HepG2 (cell line): ENCODE measurements at regions not wholly inside any gene's neighbourhood (a gene's known extent, or its start where the extent isn't known, plus 50 kb on each side); places are given as distances from the start of the nearest gene placed in this dataset.
A peak's percentile ranks its signal among the peaks of the same experiment; 100 is the strongest.

Experiments used
- ATAC-seq: fragments of 200-7000 bp; cut with Tn5 transposase; 3 replicates; pipeline ENCODE4 v1.9.1; 2020; ENCODE audit warnings: mild to moderate bottlenecking, moderate library complexity
- BruUV-seq: library from RNA; stranded (reverse); fragments of 400-500 nt; replicated peaks from 2 replicates; lab custom pipeline; 2021; lab: Mats Ljungman, UMichigan
- CTCF ChIA-PET: fragments of 300-600 bp; formaldehyde crosslinking; extraction: SDS; loops from one replicate; lab custom pipeline; 2021; ENCODE audit warnings: low total read pairs, inconsistent platforms, low intra/inter-chr PET ratio; lab: Yijun Ruan, JAX
- POLR2A ChIA-PET: fragments of 350-600 bp; sonication (Branson Sonifier 250); formaldehyde crosslinking; loops from one replicate; lab custom pipeline; 2020; ENCODE audit warnings: antibody characterized with exemption, inconsistent platforms; lab: Yijun Ruan, JAX
- DNase-seq: peaks from one replicate; pipeline ENCODE4 v3.0.0-alpha.2; 2015; ENCODE audit warnings: low spot score
- FAIRE-seq: peaks from 3 replicates; lab custom pipeline; 2011; peaks lifted over from hg19 to GRCh38; lab: Jason Lieb, UNC
- H2AFZ ChIP-seq: one replicate; pipeline ENCODE4 v1.6.1; 2011; ENCODE audit warnings: low read length, inconsistent platforms
- H3K27ac ChIP-seq: fragments of 300-600 bp; 3 replicates; pipeline ENCODE4 v1.8.0; 2011; ENCODE audit warnings: mixed run types, mild to moderate bottlenecking, mixed read lengths, low read length, inconsistent platforms; ENCODE audit not compliant: insufficient read depth; ENCODE audit errors: extremely low read length
- H3K27me3 ChIP-seq, 2 experiments: fragments of 200-600 bp in 1 of 2; 2 replicates in 1 of 2; 3 replicates in 1 of 2; pipeline versions ENCODE4 v1.6.0 to v1.8.0; 2011; ENCODE audit warnings: low read length in 2 of 2, mild to moderate bottlenecking in 2 of 2, moderate library complexity in 2 of 2, inconsistent platforms in 1 of 2; ENCODE audit not compliant: insufficient read depth in 2 of 2, control insufficient read depth in 1 of 2
- H3K36me3 ChIP-seq, 2 experiments: fragments of 200-600 bp in 1 of 2; replicated peaks in 1 of 2; 2 replicates in 1 of 2; 3 replicates in 1 of 2; pipeline versions ENCODE4 v1.5.1 to v1.8.0; 2011; ENCODE audit warnings: low read length in 2 of 2, inconsistent platforms in 1 of 2; ENCODE audit not compliant: insufficient read depth in 2 of 2, control insufficient read depth in 1 of 2
- H3K4me1 ChIP-seq: 2 replicates; pipeline ENCODE4 v1.5.1; 2012; ENCODE audit warnings: low read length, inconsistent platforms; ENCODE audit not compliant: insufficient read depth
- H3K4me2 ChIP-seq: 2 replicates; pipeline ENCODE4 v1.6.0; 2011; ENCODE audit warnings: low read depth, low read length, inconsistent platforms
- H3K4me3 ChIP-seq, 3 experiments: fragments of 200-600 bp in 1 of 3; sonication (generic), shearing (Covaris generic) in 1 of 3; replicated peaks in 1 of 3; 2 replicates each; pipeline ENCODE4 v1.5.1; 2011 to 2016; ENCODE audit warnings: low read length in 3 of 3, inconsistent platforms in 2 of 3, low read depth in 2 of 3, mild to moderate bottlenecking in 2 of 3, control low read depth in 1 of 3, mixed read lengths in 1 of 3; ENCODE audit not compliant: insufficient read depth in 1 of 3
- H3K79me2 ChIP-seq: one replicate; pipeline ENCODE4 v1.6.1; 2011; ENCODE audit warnings: low read length, inconsistent platforms; ENCODE audit not compliant: insufficient read depth
- H3K9ac ChIP-seq: 2 replicates; pipeline ENCODE4 v1.6.0; 2011; ENCODE audit warnings: mild to moderate bottlenecking, low read depth, low read length, inconsistent platforms; ENCODE audit not compliant: insufficient read depth
- H3K9me3 ChIP-seq: 2 replicates; pipeline ENCODE4 v1.5.1; 2012; ENCODE audit warnings: mild to moderate bottlenecking, low read length
- H4K20me1 ChIP-seq: 2 replicates; pipeline ENCODE4 v1.6.0; 2011; ENCODE audit warnings: inconsistent platforms, mild to moderate bottlenecking, low read length, moderate library complexity; ENCODE audit not compliant: insufficient read depth
- AKAP8 ChIP-seq: sonication (generic); formaldehyde crosslinking; IDR thresholded peaks from 2 replicates; pipeline ENCODE4 v1.5.1; 2020; ENCODE audit warnings: mild to moderate bottlenecking, missing genetic modification reagents
- BHLHE40 ChIP-seq: IDR thresholded peaks from 2 replicates; pipeline ENCODE4 v1.6.1; 2011; ENCODE audit warnings: low read length, improper control_type of control experiment
- CEBPG ChIP-seq: IDR thresholded peaks from 2 replicates; pipeline ENCODE4 v1.6.1; 2016
- EEA1 ChIP-seq: sonication (generic); formaldehyde crosslinking; IDR thresholded peaks from 2 replicates; pipeline ENCODE4 v1.5.1; 2020; ENCODE audit warnings: mild to moderate bottlenecking, missing genetic modification reagents, borderline replicate concordance
- FOSL2 ChIP-seq: sonication (generic); formaldehyde crosslinking; IDR thresholded peaks from 2 replicates; pipeline ENCODE4 v1.4.0; 2020; ENCODE audit warnings: missing genetic modification reagents
- HCFC1 ChIP-seq: fragments of 150-350 bp; IDR thresholded peaks from 2 replicates; pipeline ENCODE4 v1.6.1; 2014; ENCODE audit warnings: low read depth, low read length
- HDAC6 ChIP-seq: fragments of 200-600 bp; sonication (generic); IDR thresholded peaks from 2 replicates; pipeline ENCODE4 v1.7.0; 2017; ENCODE audit warnings: mild to moderate bottlenecking, antibody characterized with exemption, low read length, low read depth
- HMG20A ChIP-seq: IDR thresholded peaks from 2 replicates; pipeline ENCODE4 v1.6.1; 2016; ENCODE audit warnings: borderline replicate concordance
- HOXD1 ChIP-seq: sonication (generic); formaldehyde crosslinking; IDR thresholded peaks from 2 replicates; pipeline ENCODE4 v1.5.0; 2020; ENCODE audit warnings: missing genetic modification reagents
- JUND ChIP-seq: sonication (generic); formaldehyde crosslinking; IDR thresholded peaks from 2 replicates; pipeline ENCODE4 v1.8.0; 2022; ENCODE audit warnings: mild to moderate bottlenecking, missing genetic modification reagents
- KAT8 ChIP-seq: IDR thresholded peaks from 2 replicates; pipeline ENCODE4 v1.6.1; 2016; ENCODE audit warnings: missing genetic modification reagents, missing compliant biosample characterization
- KDM2A ChIP-seq: sonication (generic); formaldehyde crosslinking; IDR thresholded peaks from 2 replicates; pipeline ENCODE4 v1.4.0; 2020; ENCODE audit warnings: low read depth, missing genetic modification reagents, borderline replicate concordance
- MIER3 ChIP-seq: IDR thresholded peaks from 2 replicates; pipeline ENCODE4 v1.6.1; 2016; ENCODE audit warnings: missing compliant biosample characterization, borderline replicate concordance
- MZF1 ChIP-seq: sonication (generic); formaldehyde crosslinking; IDR thresholded peaks from 2 replicates; pipeline ENCODE4 v1.8.1; 2023; ENCODE audit warnings: mild to moderate bottlenecking, missing genetic modification reagents, borderline replicate concordance
- NBN ChIP-seq: fragments of 450-650 bp; conservative IDR thresholded peaks from 2 replicates; pipeline ENCODE4 v1.6.1; 2017
- NCOA1 ChIP-seq: sonication (generic); formaldehyde crosslinking; IDR thresholded peaks from 2 replicates; pipeline ENCODE4 v1.9.0; 2021; ENCODE audit warnings: missing genetic modification reagents
- RFX1 ChIP-seq: fragments of 450-650 bp; IDR thresholded peaks from 2 replicates; pipeline ENCODE4 v1.6.1; 2017
- RXRA ChIP-seq: sonication (generic); formaldehyde crosslinking; IDR thresholded peaks from 2 replicates; pipeline ENCODE4 v1.5.1; 2020; ENCODE audit warnings: missing genetic modification reagents
- SOX13 ChIP-seq, 3 experiments: fragments of 450-650 bp in 1 of 3; sonication (generic) in 1 of 3; formaldehyde crosslinking in 1 of 3; IDR thresholded peaks in 2 of 3; conservative IDR thresholded peaks in 1 of 3; 2 replicates each; pipeline versions ENCODE4 v1.5.0 to v1.6.1; 2016 to 2020; ENCODE audit warnings: antibody characterized with exemption in 1 of 3, mild to moderate bottlenecking in 1 of 3, missing compliant biosample characterization in 1 of 3, missing genetic modification reagents in 1 of 3, moderate library complexity in 1 of 3
- TBX3 ChIP-seq: fragments of 450-650 bp; IDR thresholded peaks from 2 replicates; pipeline ENCODE4 v1.6.1; 2017; ENCODE audit warnings: antibody characterized with exemption, mild to moderate bottlenecking, inconsistent platforms, borderline replicate concordance
- TEAD3 ChIP-seq: optimal IDR thresholded peaks from 2 replicates; pipeline ENCODE3; 2016; ENCODE audit warnings: borderline replicate concordance
- TGIF2 ChIP-seq: IDR thresholded peaks from 2 replicates; pipeline ENCODE4 v1.6.1; 2016; ENCODE audit warnings: control low read depth, missing compliant biosample characterization
- ZBTB33 ChIP-seq: sonication (generic); formaldehyde crosslinking; IDR thresholded peaks from 2 replicates; pipeline ENCODE4 v1.4.0; 2020; ENCODE audit warnings: missing genetic modification reagents
- ZNF10 ChIP-seq: sonication (generic); formaldehyde crosslinking; IDR thresholded peaks from 2 replicates; pipeline ENCODE4 v1.4.0; 2020; ENCODE audit warnings: mild to moderate bottlenecking, low read depth, missing genetic modification reagents, borderline replicate concordance
- ZNF644 ChIP-seq: IDR thresholded peaks from 2 replicates; pipeline ENCODE4 v1.6.1; 2016; ENCODE audit warnings: low read depth
- ZNF670 ChIP-seq: sonication (generic); formaldehyde crosslinking; IDR thresholded peaks from 2 replicates; pipeline ENCODE4 v1.8.0; 2022; ENCODE audit warnings: mild to moderate bottlenecking, missing genetic modification reagents, borderline replicate concordance
- ZNF790 ChIP-seq: sonication (generic); formaldehyde crosslinking; IDR thresholded peaks from 2 replicates; pipeline ENCODE4 v1.8.0; 2022; ENCODE audit warnings: missing genetic modification reagents, mild to moderate bottlenecking, borderline replicate concordance
- ZNF792 ChIP-seq: IDR thresholded peaks from 2 replicates; pipeline ENCODE4 v1.6.1; 2016
- ZNF879 ChIP-seq: sonication (generic); formaldehyde crosslinking; IDR thresholded peaks from 2 replicates; pipeline ENCODE4 v1.8.1; 2023; ENCODE audit warnings: missing genetic modification reagents
- ZSCAN12 ChIP-seq: sonication (generic); formaldehyde crosslinking; IDR thresholded peaks from 2 replicates; pipeline ENCODE4 v1.9.0; 2021; ENCODE audit warnings: mild to moderate bottlenecking, missing genetic modification reagents
- WGBS: methylation state at CpG from one replicate; pipeline ENCODE4 v1.1.6; 2017; ENCODE audit warnings: low lambda C conversion rate; 5-methylcytosine and 5-hydroxymethylcytosine counted together
- in situ Hi-C: cut with HindIII; loops from 2 replicates; pipeline ENCODE4 v1.10.0; 2017; ENCODE audit warnings: low pct_unique_long_range_greater_than_20kb; ENCODE audit not compliant: extremely low pct_ligation_motif_present
- intact Hi-C: fragments of 100-400 bp; cut with micrococcal nuclease; formaldehyde crosslinking; loops from one replicate; pipeline ENCODE4 v1.10.0; 2022; ENCODE audit not compliant: unreplicated experiment

DNA sequence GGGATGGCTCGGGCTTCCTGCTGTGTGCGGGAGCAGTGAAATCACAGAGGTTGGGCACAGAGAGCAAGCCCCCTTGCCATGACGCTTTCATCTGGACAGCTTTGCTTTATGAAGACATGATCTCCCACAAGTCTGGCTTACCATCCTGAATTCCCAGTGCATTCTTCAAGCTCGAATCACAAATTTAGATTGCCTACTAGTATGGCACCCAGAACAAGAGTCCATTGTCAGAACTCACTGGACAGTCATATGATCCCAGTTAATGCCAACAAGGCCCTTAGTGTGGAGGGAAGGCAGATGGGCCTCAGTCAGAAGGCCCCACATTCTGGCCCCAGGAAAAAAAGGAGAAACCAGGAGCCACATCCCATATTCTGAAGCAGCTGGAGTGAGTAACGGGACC, 147.3 kb upstream of the FOXQ1 start:
- CTCF ChIA-PET, result no interaction called here
- Histone ChIP-seq H3K79me2 (no peaks in the 10 kb centered on the region), H3K9ac (no peak overlapping the region), H3K4me3 (no peak overlapping the region), H4K20me1 (no peaks in the 10 kb centered on the region), H3K36me3 (no peaks in the 10 kb centered on the region; a peak in 1 of 5 replicates), H3K4me1 (peaks cover 37% of the 10 kb centered on the region), H3K4me2 (no peak overlapping the region), H3K9me3 (no peaks in the 10 kb centered on the region), H3K27ac (no peak overlapping the region), H2AFZ (no peak overlapping the region), H3K27me3 (no peaks in the 10 kb centered on the region)
- POLR2A ChIA-PET, result interaction anchor here (1.1 to 2.6 kb wide), 4 partner anchors 66 to 147 kb away, joined by 3 to 16 read pairs (median 4); partner anchors contain the start of gene FOXQ1
- BruUV-seq, result no TSS peak
- FAIRE-seq (no peak), ATAC-seq (peak; percentile 66), DNase-seq (peak; percentile 80)
- in situ Hi-C loops (no loop called here), intact Hi-C loops (no loop called here)
- WGBS, result 95% methylated on average over 5 of the region's 5 CpGs
- TF ChIP-seq BHLHE40 (no peak), TBX3 (no peak), HMG20A (CRISPR knock-in tag) (no peak), AKAP8 (CRISPR knock-in tag) (no peak), HOXD1 (no peak), ZSCAN12 (CRISPR knock-in tag) (no peak), SOX13 (IDR thresholded peaks at IDR 0.05) (no peak), SOX13 (CRISPR knock-in tag; conservative IDR thresholded peaks at IDR 0.05 in 1 of 2, IDR thresholded peaks at IDR 0.05 in 1 of 2) (peak in 1 of 2 experiments; percentile 38; a peak in 1 of 4 replicates), MIER3 (no peak), NBN (no peak), MZF1 (no peak), ZNF10 (CRISPR knock-in tag) (no peak), TGIF2 (CRISPR knock-in tag) (no peak), KAT8 (no peak), ZNF644 (CRISPR knock-in tag) (peak; percentile 84), ZNF670 (CRISPR knock-in tag) (no peak), NCOA1 (CRISPR knock-in tag) (no peak), RXRA (CRISPR knock-in tag) (no peak), KDM2A (CRISPR knock-in tag) (no peak), FOSL2 (CRISPR knock-in tag) (peak; percentile 86), CEBPG (CRISPR knock-in tag) (no peak), ZBTB33 (CRISPR knock-in tag) (no peak), ZNF790 (CRISPR knock-in tag) (no peak), ZNF792 (no peak), ZNF879 (CRISPR knock-in tag) (no peak), HDAC6 (no peak), HCFC1 (no peak), EEA1 (CRISPR knock-in tag) (no peak), JUND (CRISPR knock-in tag) (peak; percentile 56; the same call in 1 of the 2 replicates), TEAD3 (peak; percentile 62), RFX1 (no peak)
